BLaER1 (cell line): ENCODE measurements at regions not wholly inside any gene's neighbourhood (a gene's known extent, or its start where the extent isn't known, plus 50 kb on each side); places are given as distances from the start of the nearest gene placed in this dataset.

Experiments used
- H3K27ac ChIP-seq: shearing (Covaris generic); formaldehyde crosslinking; 2 replicates; pipeline ENCODE4 v1.8.1; 2022
- H3K27me3 ChIP-seq: shearing (Covaris generic); formaldehyde crosslinking; 2 replicates; pipeline ENCODE4 v1.8.1; 2022
- H3K36me3 ChIP-seq: shearing (Covaris generic); formaldehyde crosslinking; 2 replicates; pipeline ENCODE4 v1.8.1; 2022
- H3K4me1 ChIP-seq: shearing (Covaris generic); formaldehyde crosslinking; 2 replicates; pipeline ENCODE4 v1.8.1; 2022
- H3K4me2 ChIP-seq: shearing (Covaris generic); formaldehyde crosslinking; 2 replicates; pipeline ENCODE4 v1.8.1; 2022
- H3K4me3 ChIP-seq: shearing (Covaris generic); formaldehyde crosslinking; 2 replicates; pipeline ENCODE4 v1.8.1; 2022
- H3K9ac ChIP-seq: shearing (Covaris generic); formaldehyde crosslinking; 2 replicates; pipeline ENCODE4 v1.8.1; 2022
- H3K9me3 ChIP-seq: shearing (Covaris generic); formaldehyde crosslinking; 2 replicates; pipeline ENCODE4 v1.8.1; 2022
- H4K20me1 ChIP-seq: shearing (Covaris generic); formaldehyde crosslinking; 2 replicates; pipeline ENCODE4 v1.8.1; 2022
- Cebpa-rat ChIP-seq: shearing (Covaris generic); IDR thresholded peaks from 2 replicates; pipeline ENCODE4 v1.8.1; 2022

DNA sequence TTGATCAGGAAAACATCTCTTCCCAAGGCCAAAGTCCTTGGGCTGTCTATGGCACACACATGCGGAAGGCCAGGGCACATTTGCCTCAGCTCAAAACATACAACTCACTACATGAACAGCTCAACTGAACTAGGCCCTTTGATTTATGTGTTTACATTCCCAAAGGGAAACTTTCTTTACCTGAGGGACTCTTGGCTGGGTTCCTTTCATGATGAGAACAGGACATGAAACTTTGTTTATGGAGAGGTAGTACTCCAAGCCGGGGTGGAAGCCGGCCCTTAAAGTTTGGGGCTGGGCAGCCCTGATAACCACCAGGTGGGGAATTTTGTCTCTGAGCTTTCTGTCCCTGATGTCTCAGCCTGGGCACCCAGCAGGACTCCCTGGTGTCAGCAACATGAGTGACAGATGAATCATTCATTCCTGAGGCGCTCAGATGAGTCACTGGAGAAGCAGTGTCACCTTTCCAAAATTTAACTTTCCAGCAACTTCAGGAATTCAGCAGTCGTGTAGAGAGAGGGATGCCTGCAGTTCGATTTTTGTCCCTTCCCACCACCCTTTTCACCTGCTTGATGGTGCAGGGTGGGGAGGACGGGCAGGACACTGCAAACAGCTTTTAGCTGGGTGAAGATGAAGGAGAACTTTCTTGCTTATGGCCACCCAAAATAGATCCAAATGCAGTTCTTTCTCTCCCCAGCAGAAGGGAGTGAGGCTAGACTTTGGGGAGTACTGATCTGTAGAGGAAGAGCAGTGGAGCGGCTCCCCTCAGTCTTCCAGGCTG is 331.6 kb downstream of the DYSF start:
- Histone ChIP-seq H3K4me1 (no peaks in the 10 kb centered on the region), H3K4me3 (no peak overlapping the region), H3K36me3 (no peaks in the 10 kb centered on the region), H4K20me1 (no peaks in the 10 kb centered on the region), H3K9me3 (no peaks in the 10 kb centered on the region), H3K27ac (no peak overlapping the region), H3K4me2 (no peak overlapping the region), H3K27me3 (no peaks in the 10 kb centered on the region), H3K9ac (no peak overlapping the region)
- no peak for TF ChIP-seq Cebpa-rat

DNA sequence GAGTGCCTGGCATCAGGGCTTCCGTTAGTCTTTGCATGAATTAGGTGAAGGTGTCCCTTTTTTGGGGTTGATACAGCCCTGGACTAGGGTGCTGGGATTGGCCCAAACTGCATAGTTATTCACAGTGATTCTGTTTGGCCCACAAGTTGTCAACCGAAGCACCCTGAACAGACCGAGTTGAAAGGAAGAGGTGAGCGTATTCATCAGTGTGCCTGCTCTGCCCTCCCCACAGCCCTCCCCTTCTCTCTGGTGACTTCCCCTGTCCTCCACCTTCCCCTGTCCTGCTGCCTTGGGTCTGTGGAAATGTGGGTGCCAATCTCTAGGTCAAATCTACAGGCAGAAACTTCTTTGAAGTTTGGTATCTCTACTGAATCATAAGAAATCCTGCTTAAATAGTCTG is 330.5 kb downstream of the DYSF start:
- Histone ChIP-seq H3K4me3 (no peak overlapping the region), H3K27me3 (no peaks in the 10 kb centered on the region), H3K4me1 (no peaks in the 10 kb centered on the region), H3K27ac (no peak overlapping the region), H3K4me2 (no peak overlapping the region), H4K20me1 (no peaks in the 10 kb centered on the region), H3K9me3 (no peaks in the 10 kb centered on the region), H3K36me3 (no peaks in the 10 kb centered on the region), H3K9ac (no peak overlapping the region)
- TF ChIP-seq Cebpa-rat, result no peak

DNA sequence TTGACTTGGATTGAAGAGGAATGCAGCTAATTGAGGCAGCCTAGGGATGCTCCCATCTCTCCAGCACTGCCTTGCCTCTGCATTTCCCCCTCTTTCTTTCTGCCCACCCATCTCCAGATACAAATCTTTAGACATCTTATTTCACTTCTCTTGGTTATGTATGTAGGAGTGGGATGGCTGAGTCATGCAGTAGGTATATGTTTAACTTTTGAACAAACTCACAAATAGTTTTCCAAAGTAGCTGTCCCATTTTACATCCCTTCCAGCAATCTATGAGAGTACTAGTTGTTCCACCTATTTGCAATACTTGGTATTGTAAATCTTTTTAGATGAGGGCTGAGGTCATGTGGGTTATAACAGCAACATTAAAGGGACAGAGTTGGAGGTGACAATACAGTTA is 329.9 kb downstream of the DYSF start:
- no peak overlapping the region for H3K27ac ChIP-seq

DNA sequence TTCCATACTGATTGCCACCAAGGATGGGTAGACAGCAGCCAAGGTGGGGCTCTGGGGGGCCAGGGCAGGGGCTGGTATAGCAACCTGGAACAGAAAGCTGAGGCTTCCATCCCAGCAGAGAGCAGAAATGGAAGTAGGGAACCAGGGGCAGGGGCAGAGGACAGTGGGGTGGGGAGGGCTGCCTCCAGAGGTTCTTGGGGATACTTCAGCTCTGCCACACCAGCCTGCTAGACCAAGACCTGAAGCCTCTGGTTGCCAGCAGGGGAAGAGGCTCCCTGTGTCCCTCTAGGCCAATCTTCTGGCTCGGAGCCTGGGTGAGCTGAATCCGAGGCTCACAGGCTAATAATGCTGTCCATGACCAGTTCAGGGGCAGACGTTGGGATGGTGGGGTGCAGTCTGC is 329.0 kb downstream of the DYSF start:
- Histone ChIP-seq H3K4me1 (no peaks in the 10 kb centered on the region), H3K9ac (no peak overlapping the region), H3K36me3 (no peaks in the 10 kb centered on the region), H4K20me1 (no peaks in the 10 kb centered on the region), H3K27ac (no peak overlapping the region), H3K4me2 (no peak overlapping the region), H3K4me3 (no peak overlapping the region), H3K27me3 (no peaks in the 10 kb centered on the region), H3K9me3 (no peaks in the 10 kb centered on the region)
- TF ChIP-seq Cebpa-rat, result no peak

More for the DNA sequence above, 329.9 kb downstream of the DYSF start:
- Histone ChIP-seq H3K9ac (no peak overlapping the region), H4K20me1 (no peaks in the 10 kb centered on the region), H3K4me3 (no peak overlapping the region), H3K36me3 (no peaks in the 10 kb centered on the region), H3K9me3 (no peaks in the 10 kb centered on the region), H3K4me1 (no peaks in the 10 kb centered on the region), H3K4me2 (no peak overlapping the region), H3K27me3 (no peaks in the 10 kb centered on the region)
- no peak for TF ChIP-seq Cebpa-rat

DNA sequence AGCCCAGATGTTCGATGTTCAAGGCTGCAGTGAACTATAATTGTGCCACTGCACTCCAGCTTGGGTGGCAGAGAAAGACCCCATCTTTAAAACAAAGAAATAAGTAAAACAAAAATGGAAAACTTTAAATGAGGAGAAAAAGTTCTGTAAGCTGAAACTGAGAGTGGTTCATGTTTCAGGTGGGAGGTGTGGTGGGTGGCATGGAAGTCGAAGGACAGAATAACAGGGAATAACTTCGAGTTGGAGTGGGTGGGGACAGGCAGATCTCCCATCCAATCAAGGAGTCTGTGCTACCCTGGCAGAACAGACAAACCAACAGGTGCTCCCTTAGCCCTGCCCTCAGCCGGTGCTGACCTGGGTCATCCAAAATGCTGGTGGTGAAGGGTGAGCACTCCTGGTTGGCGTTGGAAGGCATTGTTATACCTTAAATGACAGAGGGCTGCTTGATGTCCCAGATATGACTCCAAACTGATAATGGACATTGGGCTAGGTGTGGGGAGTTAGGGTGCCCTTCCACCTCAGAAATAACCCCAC is 328.4 kb downstream of the DYSF start:
- H3K4me1 ChIP-seq, result no peaks in the 10 kb centered on the region
- H3K4me3 ChIP-seq, result no peak overlapping the region
- H3K9ac ChIP-seq, result no peak overlapping the region
- H3K4me2 ChIP-seq, result no peak overlapping the region
- no peak for TF ChIP-seq Cebpa-rat
- H4K20me1 ChIP-seq, result no peaks in the 10 kb centered on the region
- H3K27ac ChIP-seq, result no peak overlapping the region
- H3K9me3 ChIP-seq, result no peaks in the 10 kb centered on the region
- no peaks in the 10 kb centered on the region for H3K36me3 ChIP-seq
- no peaks in the 10 kb centered on the region for H3K27me3 ChIP-seq

DNA sequence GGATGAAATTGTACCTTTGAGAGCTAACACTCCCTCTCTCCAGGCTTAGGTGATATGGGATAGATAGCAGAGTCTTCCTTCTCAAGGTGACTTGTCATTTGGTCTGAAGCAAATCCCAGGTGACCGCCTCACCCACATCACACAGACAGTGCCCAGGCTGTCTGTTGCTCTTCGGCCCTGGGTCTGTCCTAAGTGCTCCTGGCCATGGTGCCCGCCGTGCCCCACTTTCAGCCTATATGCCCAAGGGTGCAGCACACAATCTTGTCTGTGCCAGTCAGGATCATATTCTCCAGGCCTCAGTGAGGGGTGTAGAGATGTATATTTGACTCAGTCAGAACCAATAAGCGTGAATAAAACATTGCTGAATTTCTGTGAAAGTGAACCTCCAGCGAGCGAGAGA is 326.8 kb downstream of the DYSF start:
- H3K9ac ChIP-seq, result no peak overlapping the region

DNA sequence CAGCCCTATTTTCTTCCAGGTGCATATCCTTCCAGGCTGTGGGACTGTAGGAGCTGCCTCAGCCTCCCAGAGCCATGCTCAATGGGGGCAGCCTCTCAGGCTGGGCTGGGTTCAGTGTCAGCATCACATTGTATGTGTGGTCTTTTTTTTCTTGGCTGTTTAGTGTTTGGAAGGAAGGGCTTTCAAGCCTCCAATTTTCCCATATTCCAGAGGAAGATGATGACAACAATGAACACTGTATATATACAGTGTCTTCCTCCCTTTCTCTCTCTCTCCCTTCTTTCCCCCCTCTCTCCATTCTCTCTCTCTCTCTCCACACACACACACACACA is 326.4 kb downstream of the DYSF start:
- no peaks in the 10 kb centered on the region for H4K20me1 ChIP-seq
- H3K27me3 ChIP-seq, result no peaks in the 10 kb centered on the region
- H3K36me3 ChIP-seq, result no peaks in the 10 kb centered on the region
- no peaks in the 10 kb centered on the region for H3K9me3 ChIP-seq
- H3K9ac ChIP-seq, result no peak overlapping the region
- no peak overlapping the region for H3K27ac ChIP-seq
- no peaks in the 10 kb centered on the region for H3K4me1 ChIP-seq
- TF ChIP-seq Cebpa-rat, result no peak
- H3K4me3 ChIP-seq, result no peak overlapping the region
- H3K4me2 ChIP-seq, result no peak overlapping the region

More for the DNA sequence above, 326.8 kb downstream of the DYSF start:
- no peaks in the 10 kb centered on the region for H3K27me3 ChIP-seq
- no peaks in the 10 kb centered on the region for H3K9me3 ChIP-seq
- no peaks in the 10 kb centered on the region for H3K4me1 ChIP-seq
- no peak overlapping the region for H3K27ac ChIP-seq
- no peaks in the 10 kb centered on the region for H4K20me1 ChIP-seq
- H3K4me2 ChIP-seq, result no peak overlapping the region
- no peak overlapping the region for H3K4me3 ChIP-seq
- no peaks in the 10 kb centered on the region for H3K36me3 ChIP-seq
- TF ChIP-seq Cebpa-rat, result no peak

DNA sequence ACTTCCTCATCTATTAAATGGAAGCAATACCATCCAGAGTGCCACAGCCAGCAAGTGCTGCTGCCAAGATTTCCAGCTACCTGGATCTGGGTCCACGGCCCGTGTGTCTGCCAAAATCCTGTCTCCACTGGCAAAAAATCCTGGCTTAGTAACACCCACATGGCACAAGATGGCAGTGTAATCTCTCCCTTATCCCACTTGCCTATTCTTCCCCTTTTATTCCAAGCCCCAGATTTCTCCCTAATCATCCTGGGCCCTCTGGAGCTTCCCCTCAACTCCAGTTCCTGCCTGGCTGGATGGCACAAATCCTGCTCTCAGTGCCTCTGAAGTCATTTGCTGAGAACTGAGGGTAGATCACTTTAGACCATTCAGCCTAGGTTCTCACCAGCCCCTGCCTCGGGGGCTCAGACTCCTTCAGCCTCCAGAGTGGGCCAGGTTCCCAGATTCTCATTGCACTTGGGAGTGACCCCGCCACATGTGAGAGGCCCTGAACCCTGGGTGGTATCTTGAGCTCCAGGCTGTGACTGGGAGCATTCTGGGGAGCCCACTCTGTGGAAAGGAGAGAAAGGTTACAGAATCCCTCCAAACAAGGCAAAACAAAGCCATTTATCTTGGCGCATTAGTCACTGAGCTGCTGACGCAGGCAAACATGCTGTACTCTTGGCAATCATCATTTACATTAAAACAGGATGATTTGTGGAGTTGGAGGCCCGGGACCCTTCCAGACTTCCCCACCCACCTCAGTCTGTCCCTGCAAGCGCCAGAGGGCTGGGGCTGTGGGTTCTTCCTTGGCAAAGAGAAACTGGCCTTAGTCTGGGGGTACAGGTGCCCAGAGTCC is 325.8 kb downstream of the DYSF start:
- no peak overlapping the region for H3K4me3 ChIP-seq
- H3K27ac ChIP-seq, result no peak overlapping the region
- TF ChIP-seq Cebpa-rat, result no peak
- no peak overlapping the region for H3K9ac ChIP-seq
- H3K4me1 ChIP-seq, result no peaks in the 10 kb centered on the region
- H4K20me1 ChIP-seq, result no peaks in the 10 kb centered on the region
- H3K36me3 ChIP-seq, result no peaks in the 10 kb centered on the region
- H3K27me3 ChIP-seq, result no peaks in the 10 kb centered on the region
- H3K9me3 ChIP-seq, result no peaks in the 10 kb centered on the region
- H3K4me2 ChIP-seq, result no peak overlapping the region

DNA sequence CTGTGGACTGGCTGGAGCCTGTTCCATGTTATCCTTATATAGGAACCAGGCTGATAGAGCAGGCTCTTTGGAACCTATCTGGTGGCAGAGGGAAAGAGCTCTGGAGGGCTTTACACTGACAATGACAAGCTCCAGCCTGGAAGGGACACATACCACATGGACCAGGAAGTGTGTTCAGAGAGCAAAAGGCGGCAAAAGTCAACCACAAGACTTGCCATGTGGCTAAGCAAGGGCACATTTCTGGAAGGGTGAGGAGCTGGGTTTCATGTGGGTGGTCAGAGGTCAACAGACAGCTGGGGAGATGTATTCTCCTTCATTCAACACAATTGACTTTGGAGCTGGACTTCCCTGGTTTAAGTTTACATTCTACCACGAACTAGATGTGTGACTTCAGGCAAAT is 325.2 kb downstream of the DYSF start:
- no peak overlapping the region for H3K4me2 ChIP-seq
- H3K9ac ChIP-seq, result no peak overlapping the region
- TF ChIP-seq Cebpa-rat, result no peak
- H3K27me3 ChIP-seq, result no peaks in the 10 kb centered on the region
- no peaks in the 10 kb centered on the region for H3K36me3 ChIP-seq
- no peak overlapping the region for H3K4me3 ChIP-seq
- H3K4me1 ChIP-seq, result no peaks in the 10 kb centered on the region
- H4K20me1 ChIP-seq, result no peaks in the 10 kb centered on the region
- H3K27ac ChIP-seq, result no peak overlapping the region
- no peaks in the 10 kb centered on the region for H3K9me3 ChIP-seq

DNA sequence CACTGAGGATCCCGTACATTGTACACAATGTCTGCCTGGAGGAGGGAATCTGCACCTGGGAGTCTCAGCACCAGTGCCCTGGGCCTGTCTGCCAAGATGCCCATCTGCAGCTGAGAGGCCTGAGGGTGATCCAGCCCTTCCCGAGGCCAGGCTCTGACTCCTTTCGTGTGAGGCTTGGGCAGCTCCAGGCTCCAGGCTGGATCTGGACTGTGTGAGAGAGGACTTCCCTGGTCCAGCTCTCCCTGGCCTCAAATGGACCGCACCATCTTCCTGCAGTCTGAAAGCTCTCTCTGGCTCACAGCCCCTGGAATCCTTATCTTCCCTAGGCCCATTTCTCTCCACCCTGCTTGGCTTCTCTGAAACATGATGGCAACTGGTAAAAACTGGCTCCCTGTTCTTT is 324.6 kb downstream of the DYSF start:
- Histone ChIP-seq H3K27me3 (no peaks in the 10 kb centered on the region), H3K9me3 (no peaks in the 10 kb centered on the region), H3K36me3 (no peaks in the 10 kb centered on the region), H4K20me1 (no peaks in the 10 kb centered on the region), H3K4me2 (no peak overlapping the region), H3K27ac (no peak overlapping the region), H3K9ac (no peak overlapping the region), H3K4me1 (no peaks in the 10 kb centered on the region), H3K4me3 (no peak overlapping the region)
- no peak for TF ChIP-seq Cebpa-rat
